Keratinocyte (primary cell): ENCODE measurements at regions not wholly inside any gene's neighbourhood (a gene's known extent, or its start where the extent isn't known, plus 50 kb on each side); places are given as distances from the start of the nearest gene placed in this dataset.

Experiments
- EZH2 ChIP-seq: IDR thresholded peaks from one replicate; pipeline ENCODE4 v1.6.1; 2012; ENCODE audit warnings: inconsistent platforms, mild to moderate bottlenecking, low read length, moderate library complexity
- TF ChIP-seq, protein P1 (sequence below), 3 experiments: IDR thresholded peaks in 1 of 3; conservative IDR thresholded peaks in 1 of 3; optimal IDR thresholded peaks in 1 of 3; 2 replicates in 2 of 3; 3 replicates in 1 of 3; pipeline versions ENCODE3 to v1.5.1; 2011; ENCODE audit warnings: low read length in 3 of 3, mild to moderate bottlenecking in 3 of 3, moderate library complexity in 2 of 3, control low read depth in 1 of 3, inconsistent platforms in 1 of 3; ENCODE audit not compliant: insufficient read depth in 2 of 3; ENCODE audit errors: extremely low read depth in 1 of 3

- TF ChIP-seq, protein P1, sequence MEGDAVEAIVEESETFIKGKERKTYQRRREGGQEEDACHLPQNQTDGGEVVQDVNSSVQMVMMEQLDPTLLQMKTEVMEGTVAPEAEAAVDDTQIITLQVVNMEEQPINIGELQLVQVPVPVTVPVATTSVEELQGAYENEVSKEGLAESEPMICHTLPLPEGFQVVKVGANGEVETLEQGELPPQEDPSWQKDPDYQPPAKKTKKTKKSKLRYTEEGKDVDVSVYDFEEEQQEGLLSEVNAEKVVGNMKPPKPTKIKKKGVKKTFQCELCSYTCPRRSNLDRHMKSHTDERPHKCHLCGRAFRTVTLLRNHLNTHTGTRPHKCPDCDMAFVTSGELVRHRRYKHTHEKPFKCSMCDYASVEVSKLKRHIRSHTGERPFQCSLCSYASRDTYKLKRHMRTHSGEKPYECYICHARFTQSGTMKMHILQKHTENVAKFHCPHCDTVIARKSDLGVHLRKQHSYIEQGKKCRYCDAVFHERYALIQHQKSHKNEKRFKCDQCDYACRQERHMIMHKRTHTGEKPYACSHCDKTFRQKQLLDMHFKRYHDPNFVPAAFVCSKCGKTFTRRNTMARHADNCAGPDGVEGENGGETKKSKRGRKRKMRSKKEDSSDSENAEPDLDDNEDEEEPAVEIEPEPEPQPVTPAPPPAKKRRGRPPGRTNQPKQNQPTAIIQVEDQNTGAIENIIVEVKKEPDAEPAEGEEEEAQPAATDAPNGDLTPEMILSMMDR (optimal IDR thresholded peaks at IDR 0.05 in 1 of 3, IDR thresholded peaks at IDR 0.05 in 1 of 3, conservative IDR thresholded peaks at IDR 0.05 in 1 of 3; ENCODE audit: extremely low read depth in 1 of 3, insufficient read depth in 2 of 3, low read length in 3 of 3) = no peak
- TF ChIP-seq EZH2 = no peak
Observed at GRCh38 chr12:19808371-19808770, 369.1 kb downstream of the AEBP2 start.
